GM10248 (cell line): ENCODE measurements at regions not wholly inside any gene's neighbourhood (a gene's known extent, or its start where the extent isn't known, plus 50 kb on each side); places are given as distances from the start of the nearest gene placed in this dataset.

ENCODE experiments used
- CTCF ChIA-PET: fragments of 300-600 bp; sonication (Branson Sonifier 250); formaldehyde crosslinking; extraction: SDS; loops from one replicate; lab custom pipeline; 2021; ENCODE audit warnings: antibody characterized with exemption; lab: Yijun Ruan, JAX
- POLR2A ChIA-PET: fragments of 350-650 bp; sonication (Branson Sonifier 250); formaldehyde crosslinking; extraction: SDS; loops from one replicate; lab custom pipeline; 2020; ENCODE audit warnings: antibody characterized with exemption; lab: Yijun Ruan, JAX
- DNase-seq: peaks from one replicate; pipeline ENCODE4 v3.0.0; 2012; ENCODE audit errors: extremely low spot score
- CTCF ChIP-seq: IDR thresholded peaks from 2 replicates; pipeline ENCODE4 v1.5.1; 2012; ENCODE audit warnings: mild to moderate bottlenecking, low read depth; ENCODE audit errors: extremely low read depth, missing control alignments, control extremely low read depth

- ChIA-PET CTCF (interaction anchor here (1.5 kb wide), 1 partner anchor 26 kb away, joined by 3 read pairs; no protein-coding TSS in a partner anchor), POLR2A (no interaction called here)
- TF ChIP-seq CTCF: no peak
- DNase-seq: no peak
Measured at GRCh38 chr2:33890686-33891085, 291.6 kb upstream of the FAM98A start.

- ChIA-PET POLR2A (no interaction called here), CTCF (no interaction called here)
- no peak for TF ChIP-seq CTCF
- no peak for DNase-seq
Measured at GRCh38 chr2:33877348-33878016, 278.4 kb upstream of the FAM98A start.

- ChIA-PET CTCF (interaction anchor here (1.3 kb wide), 1 partner anchor 28 kb away, joined by 3 read pairs; no protein-coding TSS in a partner anchor), POLR2A (no interaction called here)
- no peak for TF ChIP-seq CTCF
- no peak for DNase-seq
Measured at GRCh38 chr2:33873076-33873605, 274.0 kb upstream of the FAM98A start.

- ChIA-PET POLR2A (no interaction called here), CTCF (no interaction called here)
- no peak for DNase-seq
- no peak for TF ChIP-seq CTCF
Measured at GRCh38 chr2:33859811-33860461, 260.8 kb upstream of the FAM98A start.

GRCh38 chr2:33859176-33859575, 260.1 kb upstream of the FAM98A start:
- ChIA-PET CTCF (no interaction called here), POLR2A (no interaction called here)
- no peak for DNase-seq
- no peak for TF ChIP-seq CTCF

GRCh38 chr2:33848486-33848885, 249.4 kb upstream of the FAM98A start:
- ChIA-PET CTCF (no interaction called here), POLR2A (no interaction called here)
- TF ChIP-seq CTCF: no peak
- no peak for DNase-seq
